Keratinocyte (primary cell): ENCODE measurements at regions not wholly inside any gene's neighbourhood (a gene's known extent, or its start where the extent isn't known, plus 50 kb on each side); places are given as distances from the start of the nearest gene placed in this dataset.

Source experiments
- DNase-seq: peaks from one replicate; pipeline ENCODE4 v3.0.0-alpha.2; 2011; ENCODE audit warnings: low read depth, missing footprints, low spot score
- FAIRE-seq: peaks from 2 replicates; lab custom pipeline; 2011; peaks lifted over from hg19 to GRCh38; lab: Jason Lieb, UNC
- H2AFZ ChIP-seq: 2 replicates; pipeline ENCODE4 v1.6.0; 2012; ENCODE audit warnings: low read length, control low read depth, inconsistent platforms; ENCODE audit not compliant: control insufficient read depth
- H3K27ac ChIP-seq: 2 replicates; pipeline ENCODE4 v1.5.1; 2011; ENCODE audit warnings: low read length; ENCODE audit not compliant: control insufficient read depth, insufficient read depth
- H3K27me3 ChIP-seq: 3 replicates; pipeline ENCODE4 v1.6.0; 2011; ENCODE audit warnings: low read length; ENCODE audit not compliant: control insufficient read depth, insufficient read depth; ENCODE audit errors: extremely low read depth
- H3K36me3 ChIP-seq, 2 experiments: 2 replicates in 1 of 2; 3 replicates in 1 of 2; pipeline ENCODE4 v1.5.1; 2011; ENCODE audit warnings: low read length in 2 of 2, mild to moderate bottlenecking in 1 of 2; ENCODE audit not compliant: control insufficient read depth in 2 of 2, insufficient read depth in 2 of 2; ENCODE audit errors: extremely low read depth in 1 of 2
- H3K4me1 ChIP-seq: 3 replicates; pipeline ENCODE4 v1.5.1; 2011; ENCODE audit warnings: low read length; ENCODE audit not compliant: control insufficient read depth, insufficient read depth; ENCODE audit errors: extremely low read depth
- H3K4me2 ChIP-seq: 3 replicates; pipeline ENCODE4 v1.6.0; 2011; ENCODE audit warnings: low read depth, low read length; ENCODE audit not compliant: control insufficient read depth, insufficient read depth; ENCODE audit errors: extremely low read depth
- H3K4me3 ChIP-seq, 3 experiments: fragments of 200-600 bp in 1 of 3; sonication (generic) in 1 of 3; 2 replicates in 2 of 3; 3 replicates in 1 of 3; pipeline ENCODE4 v1.5.1; 2011 to 2016; ENCODE audit warnings: low read length in 3 of 3, mild to moderate bottlenecking in 3 of 3, control low read depth in 2 of 3, inconsistent platforms in 1 of 3, low read depth in 1 of 3, mixed read lengths in 1 of 3, mixed run types in 1 of 3, moderate library complexity in 1 of 3; ENCODE audit not compliant: control insufficient read depth in 2 of 3, insufficient read depth in 2 of 3; ENCODE audit errors: extremely low read depth in 1 of 3
- H3K79me2 ChIP-seq: 2 replicates; pipeline ENCODE4 v1.6.0; 2012; ENCODE audit warnings: low read length; ENCODE audit not compliant: control insufficient read depth, insufficient read depth
- H3K9ac ChIP-seq: 3 replicates; pipeline ENCODE4 v1.6.0; 2011; ENCODE audit warnings: low read length; ENCODE audit not compliant: control insufficient read depth, insufficient read depth; ENCODE audit errors: extremely low read depth
- H3K9me1 ChIP-seq: 3 replicates; pipeline ENCODE4 v1.6.0; 2011; ENCODE audit warnings: low read length; ENCODE audit not compliant: control insufficient read depth, insufficient read depth; ENCODE audit errors: extremely low read depth
- H3K9me3 ChIP-seq: 2 replicates; pipeline ENCODE4 v1.5.1; 2012; ENCODE audit warnings: low read depth, low read length; ENCODE audit not compliant: control insufficient read depth
- H4K20me1 ChIP-seq: 3 replicates; pipeline ENCODE4 v1.6.0; 2011; ENCODE audit warnings: low read length; ENCODE audit not compliant: control insufficient read depth, insufficient read depth; ENCODE audit errors: extremely low read depth
- EZH2 ChIP-seq: IDR thresholded peaks from one replicate; pipeline ENCODE4 v1.6.1; 2012; ENCODE audit warnings: inconsistent platforms, mild to moderate bottlenecking, low read length, moderate library complexity
- dilution Hi-C: fragments of 300-500 bp; cut with MboI; formaldehyde crosslinking; loops from one replicate; pipeline ENCODE4 v1.7.0; 2020; ENCODE audit warnings: low sequenced_read_pairs; ENCODE audit not compliant: extremely low pct_ligation_motif_present
- TF ChIP-seq, protein P1 (sequence below), 3 experiments: IDR thresholded peaks in 1 of 3; conservative IDR thresholded peaks in 1 of 3; optimal IDR thresholded peaks in 1 of 3; 2 replicates in 2 of 3; 3 replicates in 1 of 3; pipeline versions ENCODE3 to v1.5.1; 2011; ENCODE audit warnings: low read length in 3 of 3, mild to moderate bottlenecking in 3 of 3, moderate library complexity in 2 of 3, control low read depth in 1 of 3, inconsistent platforms in 1 of 3; ENCODE audit not compliant: insufficient read depth in 2 of 3; ENCODE audit errors: extremely low read depth in 1 of 3

DNA sequence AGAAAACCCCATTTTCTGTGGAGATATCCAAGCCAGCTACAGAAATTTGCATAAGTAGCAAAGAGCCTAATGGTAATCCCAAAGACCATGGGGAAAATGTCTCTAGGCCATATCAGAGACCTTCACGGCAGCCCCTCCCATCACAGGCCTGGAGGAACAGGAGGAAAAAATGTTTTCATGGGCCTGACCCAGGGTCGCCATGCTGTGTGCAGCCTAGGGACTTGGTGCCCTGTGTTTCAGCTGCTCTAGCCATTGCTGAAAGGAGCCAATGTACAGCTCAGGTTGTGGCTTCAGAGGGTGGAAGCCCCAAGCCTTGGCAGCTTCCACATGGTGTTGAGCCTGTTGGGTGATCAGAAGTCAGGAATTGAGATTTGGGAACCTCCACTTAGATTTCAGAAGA lies 1150.7 kb downstream of the OTOL1 start:
- no peaks in the 10 kb centered on the region for H3K79me2 ChIP-seq
- no peaks in the 10 kb centered on the region for H3K36me3 ChIP-seq
- H3K9me1 ChIP-seq = no peaks in the 10 kb centered on the region
- H4K20me1 ChIP-seq = no peaks in the 10 kb centered on the region
- no peaks in the 10 kb centered on the region for H3K27me3 ChIP-seq
- H3K4me2 ChIP-seq = no peak overlapping the region
- no peak overlapping the region for H3K27ac ChIP-seq
- no peak for DNase-seq
- no peaks in the 10 kb centered on the region for H3K4me1 ChIP-seq
- H3K4me3 ChIP-seq = no peak overlapping the region
- peaks cover 3% of the 10 kb centered on the region for H3K9me3 ChIP-seq
- no peak for FAIRE-seq
- H2AFZ ChIP-seq = no peak overlapping the region
- no peak overlapping the region for H3K9ac ChIP-seq
- dilution Hi-C loops = no loop called here
- TF ChIP-seq, protein P1, sequence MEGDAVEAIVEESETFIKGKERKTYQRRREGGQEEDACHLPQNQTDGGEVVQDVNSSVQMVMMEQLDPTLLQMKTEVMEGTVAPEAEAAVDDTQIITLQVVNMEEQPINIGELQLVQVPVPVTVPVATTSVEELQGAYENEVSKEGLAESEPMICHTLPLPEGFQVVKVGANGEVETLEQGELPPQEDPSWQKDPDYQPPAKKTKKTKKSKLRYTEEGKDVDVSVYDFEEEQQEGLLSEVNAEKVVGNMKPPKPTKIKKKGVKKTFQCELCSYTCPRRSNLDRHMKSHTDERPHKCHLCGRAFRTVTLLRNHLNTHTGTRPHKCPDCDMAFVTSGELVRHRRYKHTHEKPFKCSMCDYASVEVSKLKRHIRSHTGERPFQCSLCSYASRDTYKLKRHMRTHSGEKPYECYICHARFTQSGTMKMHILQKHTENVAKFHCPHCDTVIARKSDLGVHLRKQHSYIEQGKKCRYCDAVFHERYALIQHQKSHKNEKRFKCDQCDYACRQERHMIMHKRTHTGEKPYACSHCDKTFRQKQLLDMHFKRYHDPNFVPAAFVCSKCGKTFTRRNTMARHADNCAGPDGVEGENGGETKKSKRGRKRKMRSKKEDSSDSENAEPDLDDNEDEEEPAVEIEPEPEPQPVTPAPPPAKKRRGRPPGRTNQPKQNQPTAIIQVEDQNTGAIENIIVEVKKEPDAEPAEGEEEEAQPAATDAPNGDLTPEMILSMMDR (optimal IDR thresholded peaks at IDR 0.05 in 1 of 3, IDR thresholded peaks at IDR 0.05 in 1 of 3, conservative IDR thresholded peaks at IDR 0.05 in 1 of 3; ENCODE audit: extremely low read depth in 1 of 3, insufficient read depth in 2 of 3, low read length in 3 of 3) = no peak
- no peak for TF ChIP-seq EZH2

DNA sequence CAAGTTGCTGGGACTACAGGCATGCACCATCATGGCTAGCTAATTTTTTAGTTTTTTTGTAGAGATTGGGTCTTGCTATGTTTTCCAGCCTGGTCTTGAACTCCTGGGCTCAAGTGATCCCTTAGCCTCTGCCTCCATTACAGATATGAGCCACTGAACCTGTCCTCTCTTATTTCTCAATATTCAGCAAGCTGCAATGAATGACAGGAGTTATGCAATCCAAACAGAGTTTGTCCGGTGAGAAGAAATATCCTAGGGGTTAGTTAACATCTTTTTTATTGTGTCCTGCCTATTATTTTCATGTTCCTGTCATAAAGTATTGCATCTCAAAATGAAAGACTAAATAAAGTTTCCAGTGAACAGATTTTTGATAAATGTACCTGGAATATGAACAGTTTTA lies 1161.4 kb downstream of the OTOL1 start:
- Histone ChIP-seq H4K20me1 (no peaks in the 10 kb centered on the region), H3K9ac (no peak overlapping the region), H3K36me3 (no peaks in the 10 kb centered on the region), H3K9me1 (no peaks in the 10 kb centered on the region), H3K27me3 (no peaks in the 10 kb centered on the region), H2AFZ (no peak overlapping the region), H3K9me3 (no peaks in the 10 kb centered on the region), H3K79me2 (no peaks in the 10 kb centered on the region), H3K27ac (no peak overlapping the region), H3K4me1 (no peaks in the 10 kb centered on the region), H3K4me3 (no peak overlapping the region), H3K4me2 (no peak overlapping the region)
- dilution Hi-C loops = no loop called here
- FAIRE-seq (no peak), DNase-seq (no peak)
- no peak for TF ChIP-seq EZH2
- TF ChIP-seq, protein P1 (optimal IDR thresholded peaks at IDR 0.05 in 1 of 3, IDR thresholded peaks at IDR 0.05 in 1 of 3, conservative IDR thresholded peaks at IDR 0.05 in 1 of 3; ENCODE audit: extremely low read depth in 1 of 3, insufficient read depth in 2 of 3, low read length in 3 of 3) = no peak
